Keratinocyte (primary cell): ENCODE measurements at regions not wholly inside any gene's neighbourhood (a gene's known extent, or its start where the extent isn't known, plus 50 kb on each side); places are given as distances from the start of the nearest gene placed in this dataset.

Experiments
- DNase-seq: peaks from one replicate; pipeline ENCODE4 v3.0.0-alpha.2; 2011; ENCODE audit warnings: low read depth, missing footprints, low spot score
- FAIRE-seq: peaks from 2 replicates; lab custom pipeline; 2011; peaks lifted over from hg19 to GRCh38; lab: Jason Lieb, UNC
- H2AFZ ChIP-seq: 2 replicates; pipeline ENCODE4 v1.6.0; 2012; ENCODE audit warnings: low read length, control low read depth, inconsistent platforms; ENCODE audit not compliant: control insufficient read depth
- H3K27ac ChIP-seq: 2 replicates; pipeline ENCODE4 v1.5.1; 2011; ENCODE audit warnings: low read length; ENCODE audit not compliant: control insufficient read depth, insufficient read depth
- H3K27me3 ChIP-seq: 3 replicates; pipeline ENCODE4 v1.6.0; 2011; ENCODE audit warnings: low read length; ENCODE audit not compliant: control insufficient read depth, insufficient read depth; ENCODE audit errors: extremely low read depth
- H3K36me3 ChIP-seq, 2 experiments: 2 replicates in 1 of 2; 3 replicates in 1 of 2; pipeline ENCODE4 v1.5.1; 2011; ENCODE audit warnings: low read length in 2 of 2, mild to moderate bottlenecking in 1 of 2; ENCODE audit not compliant: control insufficient read depth in 2 of 2, insufficient read depth in 2 of 2; ENCODE audit errors: extremely low read depth in 1 of 2
- H3K4me1 ChIP-seq: 3 replicates; pipeline ENCODE4 v1.5.1; 2011; ENCODE audit warnings: low read length; ENCODE audit not compliant: control insufficient read depth, insufficient read depth; ENCODE audit errors: extremely low read depth
- H3K4me2 ChIP-seq: 3 replicates; pipeline ENCODE4 v1.6.0; 2011; ENCODE audit warnings: low read depth, low read length; ENCODE audit not compliant: control insufficient read depth, insufficient read depth; ENCODE audit errors: extremely low read depth
- H3K4me3 ChIP-seq, 3 experiments: fragments of 200-600 bp in 1 of 3; sonication (generic) in 1 of 3; 2 replicates in 2 of 3; 3 replicates in 1 of 3; pipeline ENCODE4 v1.5.1; 2011 to 2016; ENCODE audit warnings: low read length in 3 of 3, mild to moderate bottlenecking in 3 of 3, control low read depth in 2 of 3, inconsistent platforms in 1 of 3, low read depth in 1 of 3, mixed read lengths in 1 of 3, mixed run types in 1 of 3, moderate library complexity in 1 of 3; ENCODE audit not compliant: control insufficient read depth in 2 of 3, insufficient read depth in 2 of 3; ENCODE audit errors: extremely low read depth in 1 of 3
- H3K79me2 ChIP-seq: 2 replicates; pipeline ENCODE4 v1.6.0; 2012; ENCODE audit warnings: low read length; ENCODE audit not compliant: control insufficient read depth, insufficient read depth
- H3K9ac ChIP-seq: 3 replicates; pipeline ENCODE4 v1.6.0; 2011; ENCODE audit warnings: low read length; ENCODE audit not compliant: control insufficient read depth, insufficient read depth; ENCODE audit errors: extremely low read depth
- H3K9me1 ChIP-seq: 3 replicates; pipeline ENCODE4 v1.6.0; 2011; ENCODE audit warnings: low read length; ENCODE audit not compliant: control insufficient read depth, insufficient read depth; ENCODE audit errors: extremely low read depth
- H3K9me3 ChIP-seq: 2 replicates; pipeline ENCODE4 v1.5.1; 2012; ENCODE audit warnings: low read depth, low read length; ENCODE audit not compliant: control insufficient read depth
- H4K20me1 ChIP-seq: 3 replicates; pipeline ENCODE4 v1.6.0; 2011; ENCODE audit warnings: low read length; ENCODE audit not compliant: control insufficient read depth, insufficient read depth; ENCODE audit errors: extremely low read depth
- EZH2 ChIP-seq: IDR thresholded peaks from one replicate; pipeline ENCODE4 v1.6.1; 2012; ENCODE audit warnings: inconsistent platforms, mild to moderate bottlenecking, low read length, moderate library complexity
- dilution Hi-C: fragments of 300-500 bp; cut with MboI; formaldehyde crosslinking; loops from one replicate; pipeline ENCODE4 v1.7.0; 2020; ENCODE audit warnings: low sequenced_read_pairs; ENCODE audit not compliant: extremely low pct_ligation_motif_present
- TF ChIP-seq, protein P1 (sequence below), 3 experiments: IDR thresholded peaks in 1 of 3; conservative IDR thresholded peaks in 1 of 3; optimal IDR thresholded peaks in 1 of 3; 2 replicates in 2 of 3; 3 replicates in 1 of 3; pipeline versions ENCODE3 to v1.5.1; 2011; ENCODE audit warnings: low read length in 3 of 3, mild to moderate bottlenecking in 3 of 3, moderate library complexity in 2 of 3, control low read depth in 1 of 3, inconsistent platforms in 1 of 3; ENCODE audit not compliant: insufficient read depth in 2 of 3; ENCODE audit errors: extremely low read depth in 1 of 3

DNA sequence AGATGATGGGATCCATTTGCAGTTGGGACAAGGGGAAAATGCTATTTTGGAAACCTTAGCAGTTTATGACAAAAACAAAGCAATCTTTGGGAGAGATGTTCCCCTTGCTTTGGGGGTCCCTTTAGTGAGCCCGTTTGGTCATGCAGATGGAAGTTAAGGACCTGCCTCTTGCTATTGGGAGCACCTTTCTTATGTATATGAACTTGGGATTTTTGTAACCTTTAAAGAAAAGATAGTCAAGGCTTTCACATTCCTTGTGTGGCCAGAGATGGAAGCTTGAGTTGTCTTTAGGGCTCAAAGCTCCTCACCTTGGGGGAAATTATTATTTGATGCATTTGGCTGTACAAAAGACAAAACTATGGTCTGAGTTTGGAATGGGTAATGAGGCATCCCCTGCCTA lies 179.0 kb upstream of the PLPP4 start:
- no peaks in the 10 kb centered on the region for H3K9me1 ChIP-seq
- no peaks in the 10 kb centered on the region for H3K9me3 ChIP-seq
- no peak for TF ChIP-seq EZH2
- TF ChIP-seq, protein P1, sequence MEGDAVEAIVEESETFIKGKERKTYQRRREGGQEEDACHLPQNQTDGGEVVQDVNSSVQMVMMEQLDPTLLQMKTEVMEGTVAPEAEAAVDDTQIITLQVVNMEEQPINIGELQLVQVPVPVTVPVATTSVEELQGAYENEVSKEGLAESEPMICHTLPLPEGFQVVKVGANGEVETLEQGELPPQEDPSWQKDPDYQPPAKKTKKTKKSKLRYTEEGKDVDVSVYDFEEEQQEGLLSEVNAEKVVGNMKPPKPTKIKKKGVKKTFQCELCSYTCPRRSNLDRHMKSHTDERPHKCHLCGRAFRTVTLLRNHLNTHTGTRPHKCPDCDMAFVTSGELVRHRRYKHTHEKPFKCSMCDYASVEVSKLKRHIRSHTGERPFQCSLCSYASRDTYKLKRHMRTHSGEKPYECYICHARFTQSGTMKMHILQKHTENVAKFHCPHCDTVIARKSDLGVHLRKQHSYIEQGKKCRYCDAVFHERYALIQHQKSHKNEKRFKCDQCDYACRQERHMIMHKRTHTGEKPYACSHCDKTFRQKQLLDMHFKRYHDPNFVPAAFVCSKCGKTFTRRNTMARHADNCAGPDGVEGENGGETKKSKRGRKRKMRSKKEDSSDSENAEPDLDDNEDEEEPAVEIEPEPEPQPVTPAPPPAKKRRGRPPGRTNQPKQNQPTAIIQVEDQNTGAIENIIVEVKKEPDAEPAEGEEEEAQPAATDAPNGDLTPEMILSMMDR (optimal IDR thresholded peaks at IDR 0.05 in 1 of 3, IDR thresholded peaks at IDR 0.05 in 1 of 3, conservative IDR thresholded peaks at IDR 0.05 in 1 of 3; ENCODE audit: extremely low read depth in 1 of 3, insufficient read depth in 2 of 3, low read length in 3 of 3): no peak
- no peak overlapping the region for H2AFZ ChIP-seq
- no peak overlapping the region for H3K4me3 ChIP-seq
- no peaks in the 10 kb centered on the region for H4K20me1 ChIP-seq
- no peaks in the 10 kb centered on the region for H3K79me2 ChIP-seq
- H3K36me3 ChIP-seq: no peaks in the 10 kb centered on the region
- H3K27me3 ChIP-seq: peaks cover 4% of the 10 kb centered on the region
- no peak overlapping the region for H3K4me2 ChIP-seq
- H3K9ac ChIP-seq: no peak overlapping the region
- DNase-seq: no peak
- FAIRE-seq: no peak
- H3K27ac ChIP-seq: no peak overlapping the region
- dilution Hi-C loops: no loop called here
- H3K4me1 ChIP-seq: no peaks in the 10 kb centered on the region

DNA sequence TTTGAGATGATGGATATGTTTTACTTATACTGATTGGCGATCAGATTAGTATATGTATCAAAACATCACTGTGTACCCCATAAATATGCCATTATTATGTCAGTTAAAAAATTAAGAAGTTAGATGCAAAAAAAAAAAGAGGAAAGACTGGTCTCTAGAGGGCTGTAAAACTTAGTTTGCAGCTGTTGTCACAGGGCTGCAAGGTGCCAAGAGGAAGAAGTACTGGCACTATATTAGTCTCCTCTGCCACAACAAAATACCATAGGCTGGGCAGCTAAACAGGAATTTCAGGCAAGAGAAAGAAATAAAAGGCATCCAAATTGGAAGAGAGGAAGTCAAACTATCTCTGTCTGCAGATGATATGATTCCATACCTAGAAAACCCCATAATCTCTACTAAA lies 177.8 kb upstream of the PLPP4 start:
- no peaks in the 10 kb centered on the region for H3K36me3 ChIP-seq
- TF ChIP-seq, protein P1 (optimal IDR thresholded peaks at IDR 0.05 in 1 of 3, IDR thresholded peaks at IDR 0.05 in 1 of 3, conservative IDR thresholded peaks at IDR 0.05 in 1 of 3; ENCODE audit: extremely low read depth in 1 of 3, insufficient read depth in 2 of 3, low read length in 3 of 3): no peak
- no peak for TF ChIP-seq EZH2
- peaks cover 4% of the 10 kb centered on the region for H3K27me3 ChIP-seq
- no peak overlapping the region for H3K27ac ChIP-seq
- H3K4me3 ChIP-seq: no peak overlapping the region
- H3K4me2 ChIP-seq: no peak overlapping the region
- H3K79me2 ChIP-seq: no peaks in the 10 kb centered on the region
- no peak overlapping the region for H2AFZ ChIP-seq
- no peaks in the 10 kb centered on the region for H4K20me1 ChIP-seq
- DNase-seq (no peak), FAIRE-seq (no peak)
- H3K4me1 ChIP-seq: no peaks in the 10 kb centered on the region
- no peak overlapping the region for H3K9ac ChIP-seq
- H3K9me3 ChIP-seq: no peaks in the 10 kb centered on the region
- dilution Hi-C loops: no loop called here
- no peaks in the 10 kb centered on the region for H3K9me1 ChIP-seq
